Activated CD4-positive, CD25-positive, alpha-beta regulatory T cell treated with anti-CD3 and anti-CD28 coated beads, Interleukin-2, amount 50 U/mL, for 16 hours (primary cell): ENCODE measurements at regions not wholly inside any gene's neighbourhood (a gene's known extent, or its start where the extent isn't known, plus 50 kb on each side); places are given as distances from the start of the nearest gene placed in this dataset.
A peak's percentile ranks its signal among the peaks of the same experiment; 100 is the strongest.

ENCODE experiments used
- DNase-seq: peaks from one replicate; pipeline ENCODE4 v3.0.0-alpha.2; 2020; ENCODE audit warnings: low read depth, low spot score

GRCh38 chr10:9195385-9195784 lies 1140.9 kb downstream of the GATA3 start:
- no peak for DNase-seq

GRCh38 chr10:9198611-9199010 lies 1144.1 kb downstream of the GATA3 start:
- DNase-seq = no peak

- no peak for DNase-seq
Observed at GRCh38 chr10:9205558-9205957, 1151.1 kb downstream of the GATA3 start.

- peak; percentile 52 for DNase-seq
Observed at GRCh38 chr10:9209105-9209798, 1154.8 kb downstream of the GATA3 start.

DNA sequence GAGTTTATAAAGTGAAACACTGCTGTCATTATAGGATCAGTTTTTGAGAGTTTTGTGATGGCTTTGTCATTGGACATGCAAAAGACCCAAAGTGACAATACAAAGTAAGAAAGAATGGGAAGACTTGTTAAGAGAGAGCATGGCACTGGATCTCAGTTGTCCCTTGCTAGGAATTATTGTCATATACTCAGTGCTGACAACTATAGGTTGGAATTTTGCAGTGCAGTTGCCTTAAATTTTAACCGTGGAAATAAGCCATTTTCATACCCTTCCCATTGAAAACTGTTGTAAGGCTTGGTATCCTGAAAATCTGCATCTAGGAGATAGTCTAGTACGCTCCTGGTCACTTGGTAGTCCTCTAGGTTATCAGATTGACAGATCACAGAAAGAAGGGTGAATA lies 1156.7 kb downstream of the GATA3 start:
- no peak for DNase-seq

- no peak for DNase-seq
Observed at GRCh38 chr10:9214618-9215017, 1160.1 kb downstream of the GATA3 start.

DNA sequence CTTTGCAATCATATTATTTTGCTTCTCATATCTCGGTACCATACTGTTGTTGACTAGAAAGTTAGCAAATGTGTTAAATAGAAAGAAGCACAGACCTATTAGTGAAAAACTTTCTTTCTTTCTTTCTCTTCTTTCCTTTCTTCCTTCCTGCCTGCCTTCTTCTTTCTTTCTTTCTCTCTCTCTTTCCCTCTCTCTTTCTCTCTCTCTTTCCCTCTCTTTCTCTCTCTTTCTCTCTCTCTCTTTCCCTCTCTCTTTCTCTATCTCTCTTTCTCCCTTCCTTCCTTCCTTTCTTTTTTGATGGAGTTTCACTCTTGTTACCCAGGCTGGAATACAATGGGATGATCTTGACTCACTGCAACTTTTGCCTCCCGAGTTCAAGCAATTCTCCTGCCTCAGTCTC lies 1160.6 kb downstream of the GATA3 start:
- no peak for DNase-seq

DNA sequence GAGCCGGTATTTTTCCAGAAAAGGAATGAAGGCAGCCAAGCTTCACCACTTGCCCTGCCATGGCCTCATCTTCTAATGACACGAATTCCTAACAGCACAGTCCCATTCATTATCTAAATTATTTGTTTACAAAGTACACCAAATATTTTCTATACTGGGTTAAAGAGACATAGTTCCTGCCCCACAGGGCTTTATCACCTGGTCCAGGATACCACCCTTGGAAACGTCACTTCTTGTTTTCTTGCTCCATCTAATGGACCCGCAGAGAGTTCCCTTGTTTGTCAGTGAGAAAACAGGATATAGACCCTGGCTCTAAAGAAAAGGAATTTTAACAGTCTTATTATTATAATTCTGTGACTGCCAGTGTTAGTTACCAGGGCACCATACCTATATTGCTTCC lies 1165.4 kb downstream of the GATA3 start:
- no peak for DNase-seq

DNA sequence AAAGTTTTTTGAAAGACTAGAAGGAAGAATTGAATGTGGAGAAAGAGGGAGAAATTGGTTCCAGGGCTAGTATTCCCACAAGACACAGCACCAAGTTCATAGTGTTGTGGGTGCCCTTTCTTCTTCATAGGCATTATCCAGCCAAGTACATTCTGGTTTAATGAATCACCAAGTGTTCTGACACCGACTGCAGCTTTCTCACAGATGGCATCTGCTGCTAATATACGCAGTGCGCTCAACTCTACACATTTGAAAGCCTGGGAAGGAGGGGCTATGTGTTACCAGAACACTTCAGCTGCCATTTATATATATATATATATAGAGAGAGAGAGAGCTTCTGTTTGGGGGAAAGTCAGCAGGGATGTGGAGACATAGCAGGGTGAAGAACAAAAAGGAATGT lies 1168.4 kb downstream of the GATA3 start:
- no peak for DNase-seq

- DNase-seq = no peak
Observed at GRCh38 chr10:9227679-9228365, 1173.3 kb downstream of the GATA3 start.

DNA sequence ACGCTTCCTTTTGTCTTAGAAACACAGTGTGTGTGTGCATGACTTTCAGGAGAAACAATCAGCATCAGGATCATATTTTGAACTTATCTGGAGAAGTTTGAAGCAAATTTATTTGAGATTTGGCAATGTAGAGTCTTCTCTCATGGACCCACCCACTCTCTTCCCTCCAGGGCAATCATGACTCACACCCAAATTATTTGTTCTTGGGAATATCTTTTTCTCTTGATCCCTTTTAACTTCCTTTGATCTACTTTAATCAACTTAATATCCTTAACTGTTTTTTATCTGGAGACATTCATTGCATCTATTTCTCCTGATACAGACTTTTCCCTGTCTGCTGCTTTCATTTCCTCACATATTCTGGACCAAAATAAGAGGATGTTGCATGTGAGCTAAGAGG lies 1174.3 kb downstream of the GATA3 start:
- DNase-seq = no peak

DNA sequence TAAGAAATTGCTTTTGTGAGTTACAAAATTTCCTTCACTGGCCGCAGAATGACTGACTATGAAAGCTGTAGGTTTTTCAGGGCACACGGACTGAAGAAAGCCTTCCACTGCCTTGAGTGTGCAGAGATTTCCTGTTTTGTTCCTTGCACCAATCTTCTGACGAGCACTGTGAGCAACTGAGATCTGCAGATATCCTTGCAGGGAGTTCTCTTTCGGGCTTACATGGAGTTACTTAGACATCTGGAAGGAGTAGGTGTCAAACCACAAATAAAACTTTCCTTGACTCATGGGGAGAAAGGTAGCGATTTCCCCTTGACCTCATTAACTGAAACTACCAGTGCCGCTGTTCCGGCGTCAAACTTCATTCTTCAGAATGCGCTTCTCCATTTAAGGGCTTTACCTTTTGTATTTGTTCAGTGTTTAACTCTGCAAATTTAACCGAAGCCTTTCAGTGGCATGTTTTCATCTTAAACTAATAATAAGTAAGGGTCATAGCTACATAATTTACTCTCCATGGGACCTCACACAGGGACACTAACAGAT lies 1175.3 kb downstream of the GATA3 start:
- no peak for DNase-seq

GRCh38 chr10:9230625-9231024 lies 1176.1 kb downstream of the GATA3 start:
- DNase-seq = no peak

GRCh38 chr10:9234191-9234590 lies 1179.7 kb downstream of the GATA3 start:
- no peak for DNase-seq

- DNase-seq = no peak
Observed at GRCh38 chr10:9238041-9238440, 1183.6 kb downstream of the GATA3 start.

- DNase-seq = no peak
Observed at GRCh38 chr10:9239298-9239697, 1184.8 kb downstream of the GATA3 start.

- no peak for DNase-seq
Observed at GRCh38 chr10:9243941-9244411, 1189.5 kb downstream of the GATA3 start.

- DNase-seq = no peak
Observed at GRCh38 chr10:9244864-9245263, 1190.4 kb downstream of the GATA3 start.

- DNase-seq = no peak
Observed at GRCh38 chr10:9253121-9253520, 1198.6 kb downstream of the GATA3 start.

DNA sequence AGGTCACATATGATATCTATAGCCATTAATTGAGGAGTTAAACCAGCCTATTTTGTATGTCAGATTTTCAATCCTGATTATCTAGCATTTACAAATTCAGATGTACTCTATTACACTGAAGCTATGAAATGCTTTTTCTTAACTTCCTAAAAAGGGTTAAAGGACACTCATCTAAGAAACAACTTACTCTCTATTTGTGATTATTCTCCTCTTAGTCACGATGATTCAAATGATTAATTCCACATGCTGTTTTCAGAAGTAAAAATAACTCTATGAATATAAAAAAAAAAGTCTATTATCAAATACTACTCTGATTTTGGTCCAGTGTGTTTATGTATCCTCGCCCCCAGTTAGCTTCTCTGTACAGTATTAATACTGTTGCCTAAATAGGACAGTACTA lies 1199.9 kb downstream of the GATA3 start:
- no peak for DNase-seq

GRCh38 chr10:9260690-9261089 lies 1206.2 kb downstream of the GATA3 start:
- DNase-seq = no peak

- no peak for DNase-seq
Observed at GRCh38 chr10:9262770-9263169, 1208.3 kb downstream of the GATA3 start.

- DNase-seq = no peak
Observed at GRCh38 chr10:9268176-9268575, 1213.7 kb downstream of the GATA3 start.
